Fibroblast of skin of right biceps (primary cell): ENCODE measurements at regions not wholly inside any gene's neighbourhood (a gene's known extent, or its start where the extent isn't known, plus 50 kb on each side); places are given as distances from the start of the nearest gene placed in this dataset.

Experiments used
- DNase-seq: peaks from one replicate; pipeline ENCODE4 v3.0.0-alpha.2; 2013

- no peak for DNase-seq
These were observed 418.3 kb downstream of the NPIPA7 start for GRCh38 chr16:16797239-16797638.

- no peak for DNase-seq
These were observed 419.6 kb downstream of the NPIPA7 start for GRCh38 chr16:16798504-16798903.

- DNase-seq = no peak
These were observed 426.9 kb downstream of the NPIPA7 start for GRCh38 chr16:16805809-16806208.

GRCh38 chr16:16815641-16816040, 436.7 kb downstream of the NPIPA7 start:
- no peak for DNase-seq

GRCh38 chr16:16817196-16817595, 438.3 kb downstream of the NPIPA7 start:
- no peak for DNase-seq

- DNase-seq = no peak
These were observed 442.3 kb downstream of the NPIPA7 start for GRCh38 chr16:16821261-16821660.

GRCh38 chr16:16828913-16829398, 450.0 kb downstream of the NPIPA7 start:
- DNase-seq = no peak

- DNase-seq = no peak
These were observed 451.5 kb downstream of the NPIPA7 start for GRCh38 chr16:16830401-16830800.

- no peak for DNase-seq
These were observed 452.0 kb downstream of the NPIPA7 start for GRCh38 chr16:16830973-16831372.

GRCh38 chr16:16833165-16833564, 454.2 kb downstream of the NPIPA7 start:
- no peak for DNase-seq

- DNase-seq = no peak
These were observed 471.3 kb downstream of the NPIPA7 start for GRCh38 chr16:16850274-16850673.

GRCh38 chr16:16857012-16857411, 478.1 kb downstream of the NPIPA7 start:
- no peak for DNase-seq

GRCh38 chr16:16857603-16858283, 478.8 kb downstream of the NPIPA7 start:
- DNase-seq = no peak

GRCh38 chr16:16861546-16861945, 482.6 kb downstream of the NPIPA7 start:
- peak; percentile 26 for DNase-seq

- no peak for DNase-seq
These were observed 484.7 kb downstream of the NPIPA7 start for GRCh38 chr16:16863672-16864071.

- DNase-seq = no peak
These were observed 485.6 kb downstream of the NPIPA7 start for GRCh38 chr16:16864536-16864935.

- DNase-seq = no peak
These were observed 486.4 kb downstream of the NPIPA7 start for GRCh38 chr16:16865374-16865773.

GRCh38 chr16:16867973-16868372, 489.0 kb downstream of the NPIPA7 start:
- DNase-seq = no peak

GRCh38 chr16:16868727-16869126, 489.8 kb downstream of the NPIPA7 start:
- no peak for DNase-seq

GRCh38 chr16:16869746-16870145, 490.8 kb downstream of the NPIPA7 start:
- no peak for DNase-seq

- no peak for DNase-seq
These were observed 492.3 kb downstream of the NPIPA7 start for GRCh38 chr16:16871196-16871595.

GRCh38 chr16:16877061-16877460, 498.1 kb downstream of the NPIPA7 start:
- DNase-seq = no peak

- no peak for DNase-seq
These were observed 500.8 kb downstream of the NPIPA7 start for GRCh38 chr16:16879567-16880251.

- DNase-seq = no peak
These were observed 502.9 kb downstream of the NPIPA7 start for GRCh38 chr16:16881814-16882213.

- DNase-seq = no peak
These were observed 503.8 kb downstream of the NPIPA7 start for GRCh38 chr16:16882766-16883165.
